Keratinocyte (primary cell): ENCODE measurements at regions not wholly inside any gene's neighbourhood (a gene's known extent, or its start where the extent isn't known, plus 50 kb on each side); places are given as distances from the start of the nearest gene placed in this dataset.

Source experiments
- CTCF ChIP-seq, 3 experiments: IDR thresholded peaks in 1 of 3; conservative IDR thresholded peaks in 1 of 3; optimal IDR thresholded peaks in 1 of 3; 2 replicates in 2 of 3; 3 replicates in 1 of 3; pipeline versions ENCODE3 to v1.5.1; 2011; ENCODE audit warnings: low read length in 3 of 3, mild to moderate bottlenecking in 3 of 3, moderate library complexity in 2 of 3, control low read depth in 1 of 3, inconsistent platforms in 1 of 3; ENCODE audit not compliant: insufficient read depth in 2 of 3; ENCODE audit errors: extremely low read depth in 1 of 3
- EZH2 ChIP-seq: IDR thresholded peaks from one replicate; pipeline ENCODE4 v1.6.1; 2012; ENCODE audit warnings: inconsistent platforms, mild to moderate bottlenecking, low read length, moderate library complexity

- TF ChIP-seq CTCF (optimal IDR thresholded peaks at IDR 0.05 in 1 of 3, IDR thresholded peaks at IDR 0.05 in 1 of 3, conservative IDR thresholded peaks at IDR 0.05 in 1 of 3; ENCODE audit: extremely low read depth in 1 of 3, insufficient read depth in 2 of 3, low read length in 3 of 3), result no peak
- TF ChIP-seq EZH2, result no peak
These were observed 240.7 kb downstream of the FZD1 start for GRCh38 chr7:91504919-91505318.
